ENCODE measurements at regions not wholly inside any gene's neighbourhood (a gene's known extent, or its start where the extent isn't known, plus 50 kb on each side); places are given as distances from the start of the nearest gene placed in this dataset.

DNA sequence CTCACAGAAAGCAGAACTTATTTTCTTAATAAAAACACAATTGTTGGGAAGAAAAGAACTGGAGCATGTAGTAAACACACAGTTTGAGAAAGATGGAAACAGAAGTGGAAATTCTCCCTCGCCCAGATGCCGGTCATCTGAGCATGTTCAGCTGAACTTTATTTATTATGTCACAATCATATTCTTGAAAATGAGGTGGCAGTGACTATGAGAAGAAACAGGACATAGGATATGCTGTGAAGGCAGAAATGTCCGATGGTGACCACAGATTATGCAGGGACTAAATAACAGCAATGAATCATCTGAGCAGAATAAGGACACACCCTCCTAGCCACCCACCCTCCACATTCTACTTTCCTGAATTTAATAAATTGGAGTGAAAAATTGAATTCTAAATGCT is 425.3 kb upstream of the NOX3 start:
- TF ChIP-seq GATA2 (IDR thresholded peaks at IDR 0.05; ENCODE audit: low read depth, low read length) (no peak), GATA3 (IDR thresholded peaks at IDR 0.05; ENCODE audit: low read depth, low read length) (no peak)
